SK-N-SH treated with all-trans-retinoic acid at 6 μM for 48 hours (cell line): ENCODE measurements at regions not wholly inside any gene's neighbourhood (a gene's known extent, or its start where the extent isn't known, plus 50 kb on each side); places are given as distances from the start of the nearest gene placed in this dataset.

ENCODE experiments used
- ATAC-seq: fragments of 200-7000 bp; cut with Tn5 transposase; 3 replicates; pipeline ENCODE4 v1.9.1; 2020; ENCODE audit warnings: mild to moderate bottlenecking, moderate library complexity
- ARNTL ChIP-seq: fragments of 450-650 bp; formaldehyde crosslinking; IDR thresholded peaks from 2 replicates; pipeline ENCODE4 v1.5.0; 2020; ENCODE audit warnings: low read depth, mild to moderate bottlenecking, moderate library complexity, borderline replicate concordance
- BACH2 ChIP-seq: fragments of 250-450 bp; sonication (Bioruptor Pico); IDR thresholded peaks from 2 replicates; pipeline ENCODE4 v1.9.0; 2021; ENCODE audit warnings: mild to moderate bottlenecking, borderline replicate concordance
- ESRRG ChIP-seq: fragments of 250-450 bp; sonication (Bioruptor Pico); IDR thresholded peaks from 2 replicates; pipeline ENCODE4 v1.6.1; 2021; ENCODE audit warnings: mild to moderate bottlenecking
- GLIS3 ChIP-seq: fragments of 250-450 bp; sonication (Bioruptor Pico); IDR thresholded peaks from 2 replicates; pipeline ENCODE4 v1.5.0; 2020; ENCODE audit warnings: mild to moderate bottlenecking, moderate library complexity
- ISL1 ChIP-seq: fragments of 250-450 bp; sonication (Bioruptor Pico); IDR thresholded peaks from 2 replicates; pipeline ENCODE4 v2.1.2; 2022; ENCODE audit warnings: mild to moderate bottlenecking, moderate library complexity
- PPARA ChIP-seq: fragments of 250-450 bp; sonication (Bioruptor Pico); IDR thresholded peaks from 2 replicates; pipeline ENCODE4 v1.5.0; 2020; ENCODE audit warnings: mild to moderate bottlenecking, borderline replicate concordance
- RARB ChIP-seq: fragments of 250-450 bp; sonication (Bioruptor Pico); IDR thresholded peaks from 2 replicates; pipeline ENCODE4 v1.8.0; 2021; ENCODE audit warnings: mild to moderate bottlenecking, moderate library complexity
- TCF4 ChIP-seq: fragments of 250-450 bp; sonication (Bioruptor Pico); IDR thresholded peaks from 2 replicates; pipeline ENCODE4 v1.8.0; 2021; ENCODE audit warnings: mild to moderate bottlenecking, moderate library complexity, borderline replicate concordance
- TOX ChIP-seq: fragments of 250-450 bp; sonication (Bioruptor Pico); IDR thresholded peaks from 2 replicates; pipeline ENCODE4 v1.8.0; 2021; ENCODE audit warnings: mild to moderate bottlenecking, moderate library complexity, borderline replicate concordance
- ZC3H10 ChIP-seq: fragments of 250-450 bp; sonication (Bioruptor Pico); IDR thresholded peaks from 2 replicates; pipeline ENCODE4 v1.5.1; 2021; ENCODE audit warnings: mild to moderate bottlenecking, moderate library complexity
- ZFP3 ChIP-seq: fragments of 250-450 bp; sonication (Bioruptor Pico); IDR thresholded peaks from 2 replicates; pipeline ENCODE4 v1.5.0; 2020; ENCODE audit warnings: mild to moderate bottlenecking, moderate library complexity
- ZNF565 ChIP-seq: fragments of 450-650 bp; formaldehyde crosslinking; conservative IDR thresholded peaks from 2 replicates; pipeline ENCODE4 v1.5.0; 2020; ENCODE audit warnings: low read depth, mild to moderate bottlenecking, moderate library complexity
- ZNF70 ChIP-seq: fragments of 450-650 bp; formaldehyde crosslinking; IDR thresholded peaks from 2 replicates; pipeline ENCODE4 v1.5.0; 2020; ENCODE audit warnings: mild to moderate bottlenecking, moderate library complexity
- ZNF8 ChIP-seq: fragments of 450-650 bp; formaldehyde crosslinking; IDR thresholded peaks from 2 replicates; pipeline ENCODE4 v1.5.0; 2020; ENCODE audit warnings: mild to moderate bottlenecking, moderate library complexity
- TF ChIP-seq, protein P1 (sequence below): fragments of 250-450 bp; sonication (Bioruptor Pico); IDR thresholded peaks from 2 replicates; pipeline ENCODE4 v1.8.0; 2021; ENCODE audit warnings: low read depth, mild to moderate bottlenecking, moderate library complexity, borderline replicate concordance
- TF ChIP-seq, protein P2 (sequence below): fragments of 250-450 bp; sonication (Bioruptor Pico); IDR thresholded peaks from 2 replicates; pipeline ENCODE4 v1.5.0; 2020; ENCODE audit warnings: mild to moderate bottlenecking, moderate library complexity
- TF ChIP-seq, protein P3 (sequence below): fragments of 250-450 bp; sonication (Bioruptor Pico); IDR thresholded peaks from 2 replicates; pipeline ENCODE4 v1.8.0; 2020; ENCODE audit warnings: mild to moderate bottlenecking, moderate library complexity, borderline replicate concordance
- TF ChIP-seq, protein P4 (sequence below): fragments of 250-450 bp; sonication (Bioruptor Pico); IDR thresholded peaks from 2 replicates; pipeline ENCODE4 v1.5.1; 2020; ENCODE audit warnings: low read depth, mild to moderate bottlenecking, moderate library complexity

DNA sequence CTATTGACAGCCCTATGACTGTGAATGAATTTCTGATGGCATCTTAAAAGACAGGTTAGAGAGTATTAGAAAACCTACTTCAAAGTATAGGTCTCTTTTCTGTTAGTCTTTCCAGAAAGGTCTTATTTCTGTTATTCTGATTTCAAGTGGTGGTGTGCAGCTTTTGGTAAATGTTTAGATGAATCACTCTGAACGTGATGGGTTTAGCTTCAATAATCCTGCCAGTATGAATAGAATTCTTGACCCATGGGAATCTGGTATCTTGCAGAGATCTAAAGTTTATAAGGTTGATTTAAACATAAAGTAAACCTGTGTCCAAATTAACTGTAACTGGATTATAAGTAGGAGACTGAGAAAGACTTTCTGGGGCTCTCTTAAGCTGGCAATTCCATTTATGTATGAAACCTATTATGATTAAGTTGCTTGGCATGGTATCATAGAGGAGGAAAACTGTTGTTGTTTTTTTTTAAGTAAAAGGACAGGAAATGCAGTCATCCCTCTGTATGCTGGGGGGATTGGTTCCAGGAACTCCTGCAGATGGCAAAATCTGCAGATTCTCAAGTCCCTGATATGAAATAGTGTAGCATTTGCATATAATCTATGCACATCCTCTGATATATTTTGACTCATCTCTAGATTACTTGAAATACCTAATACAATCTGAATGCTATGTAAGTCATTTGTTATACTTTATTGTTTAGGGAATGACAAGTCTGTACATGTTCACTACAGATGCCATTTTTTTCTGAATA, 77.0 kb upstream of the ADAMTS19 start:
- ATAC-seq: no peak
- TF ChIP-seq TCF4 (CRISPR knock-in tag): no peak
- TF ChIP-seq BACH2 (CRISPR knock-in tag): no peak
- TF ChIP-seq RARB (CRISPR knock-in tag): no peak
- no peak for TF ChIP-seq ZNF70 (CRISPR knock-in tag)
- TF ChIP-seq, protein P1, sequence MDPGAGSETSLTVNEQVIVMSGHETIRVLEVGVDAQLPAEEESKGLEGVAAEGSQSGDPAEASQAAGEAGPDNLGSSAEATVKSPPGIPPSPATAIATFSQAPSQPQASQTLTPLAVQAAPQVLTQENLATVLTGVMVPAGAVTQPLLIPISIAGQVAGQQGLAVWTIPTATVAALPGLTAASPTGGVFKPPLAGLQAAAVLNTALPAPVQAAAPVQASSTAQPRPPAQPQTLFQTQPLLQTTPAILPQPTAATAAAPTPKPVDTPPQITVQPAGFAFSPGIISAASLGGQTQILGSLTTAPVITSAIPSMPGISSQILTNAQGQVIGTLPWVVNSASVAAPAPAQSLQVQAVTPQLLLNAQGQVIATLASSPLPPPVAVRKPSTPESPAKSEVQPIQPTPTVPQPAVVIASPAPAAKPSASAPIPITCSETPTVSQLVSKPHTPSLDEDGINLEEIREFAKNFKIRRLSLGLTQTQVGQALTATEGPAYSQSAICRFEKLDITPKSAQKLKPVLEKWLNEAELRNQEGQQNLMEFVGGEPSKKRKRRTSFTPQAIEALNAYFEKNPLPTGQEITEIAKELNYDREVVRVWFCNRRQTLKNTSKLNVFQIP: no peak
- TF ChIP-seq ISL1: no peak
- no peak for TF ChIP-seq ZC3H10
- TF ChIP-seq TOX (CRISPR knock-in tag): no peak
- TF ChIP-seq, protein P2, sequence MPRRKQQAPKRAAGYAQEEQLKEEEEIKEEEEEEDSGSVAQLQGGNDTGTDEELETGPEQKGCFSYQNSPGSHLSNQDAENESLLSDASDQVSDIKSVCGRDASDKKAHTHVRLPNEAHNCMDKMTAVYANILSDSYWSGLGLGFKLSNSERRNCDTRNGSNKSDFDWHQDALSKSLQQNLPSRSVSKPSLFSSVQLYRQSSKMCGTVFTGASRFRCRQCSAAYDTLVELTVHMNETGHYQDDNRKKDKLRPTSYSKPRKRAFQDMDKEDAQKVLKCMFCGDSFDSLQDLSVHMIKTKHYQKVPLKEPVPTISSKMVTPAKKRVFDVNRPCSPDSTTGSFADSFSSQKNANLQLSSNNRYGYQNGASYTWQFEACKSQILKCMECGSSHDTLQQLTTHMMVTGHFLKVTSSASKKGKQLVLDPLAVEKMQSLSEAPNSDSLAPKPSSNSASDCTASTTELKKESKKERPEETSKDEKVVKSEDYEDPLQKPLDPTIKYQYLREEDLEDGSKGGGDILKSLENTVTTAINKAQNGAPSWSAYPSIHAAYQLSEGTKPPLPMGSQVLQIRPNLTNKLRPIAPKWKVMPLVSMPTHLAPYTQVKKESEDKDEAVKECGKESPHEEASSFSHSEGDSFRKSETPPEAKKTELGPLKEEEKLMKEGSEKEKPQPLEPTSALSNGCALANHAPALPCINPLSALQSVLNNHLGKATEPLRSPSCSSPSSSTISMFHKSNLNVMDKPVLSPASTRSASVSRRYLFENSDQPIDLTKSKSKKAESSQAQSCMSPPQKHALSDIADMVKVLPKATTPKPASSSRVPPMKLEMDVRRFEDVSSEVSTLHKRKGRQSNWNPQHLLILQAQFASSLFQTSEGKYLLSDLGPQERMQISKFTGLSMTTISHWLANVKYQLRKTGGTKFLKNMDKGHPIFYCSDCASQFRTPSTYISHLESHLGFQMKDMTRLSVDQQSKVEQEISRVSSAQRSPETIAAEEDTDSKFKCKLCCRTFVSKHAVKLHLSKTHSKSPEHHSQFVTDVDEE (CRISPR knock-in tag): no peak
- no peak for TF ChIP-seq ARNTL
- TF ChIP-seq ZNF565 (CRISPR knock-in tag): no peak
- TF ChIP-seq, protein P3, sequence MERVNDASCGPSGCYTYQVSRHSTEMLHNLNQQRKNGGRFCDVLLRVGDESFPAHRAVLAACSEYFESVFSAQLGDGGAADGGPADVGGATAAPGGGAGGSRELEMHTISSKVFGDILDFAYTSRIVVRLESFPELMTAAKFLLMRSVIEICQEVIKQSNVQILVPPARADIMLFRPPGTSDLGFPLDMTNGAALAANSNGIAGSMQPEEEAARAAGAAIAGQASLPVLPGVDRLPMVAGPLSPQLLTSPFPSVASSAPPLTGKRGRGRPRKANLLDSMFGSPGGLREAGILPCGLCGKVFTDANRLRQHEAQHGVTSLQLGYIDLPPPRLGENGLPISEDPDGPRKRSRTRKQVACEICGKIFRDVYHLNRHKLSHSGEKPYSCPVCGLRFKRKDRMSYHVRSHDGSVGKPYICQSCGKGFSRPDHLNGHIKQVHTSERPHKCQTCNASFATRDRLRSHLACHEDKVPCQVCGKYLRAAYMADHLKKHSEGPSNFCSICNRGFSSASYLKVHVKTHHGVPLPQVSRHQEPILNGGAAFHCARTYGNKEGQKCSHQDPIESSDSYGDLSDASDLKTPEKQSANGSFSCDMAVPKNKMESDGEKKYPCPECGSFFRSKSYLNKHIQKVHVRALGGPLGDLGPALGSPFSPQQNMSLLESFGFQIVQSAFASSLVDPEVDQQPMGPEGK (CRISPR knock-in tag): no peak
- no peak for TF ChIP-seq GLIS3 (CRISPR knock-in tag)
- TF ChIP-seq ZNF8 (CRISPR knock-in tag): no peak
- TF ChIP-seq, all 23 proteins: peak for 0

DNA sequence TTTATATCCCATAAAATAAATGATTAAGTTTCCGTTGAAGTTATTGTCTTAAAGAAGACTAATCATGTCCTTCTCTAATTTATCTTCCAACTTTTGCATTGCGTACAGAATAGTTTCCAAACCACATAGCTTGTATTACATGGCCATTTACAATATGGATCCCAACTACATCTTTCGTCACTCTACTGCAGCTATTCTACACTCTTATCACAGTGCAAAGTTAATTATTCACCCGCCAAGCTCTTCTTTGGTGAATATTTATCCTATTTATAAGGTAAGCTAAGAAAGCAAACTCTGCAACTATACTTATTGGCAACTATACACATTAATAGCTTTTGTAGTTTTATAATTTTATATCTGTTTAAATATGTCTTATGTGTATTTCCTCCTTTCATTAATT, 75.9 kb upstream of the ADAMTS19 start:
- ATAC-seq: no peak
- TF ChIP-seq, protein P1: no peak
- TF ChIP-seq ZNF70 (CRISPR knock-in tag) (no peak), ESRRG (no peak), ZC3H10 (no peak), PPARA (CRISPR knock-in tag) (no peak), ISL1 (no peak)

DNA sequence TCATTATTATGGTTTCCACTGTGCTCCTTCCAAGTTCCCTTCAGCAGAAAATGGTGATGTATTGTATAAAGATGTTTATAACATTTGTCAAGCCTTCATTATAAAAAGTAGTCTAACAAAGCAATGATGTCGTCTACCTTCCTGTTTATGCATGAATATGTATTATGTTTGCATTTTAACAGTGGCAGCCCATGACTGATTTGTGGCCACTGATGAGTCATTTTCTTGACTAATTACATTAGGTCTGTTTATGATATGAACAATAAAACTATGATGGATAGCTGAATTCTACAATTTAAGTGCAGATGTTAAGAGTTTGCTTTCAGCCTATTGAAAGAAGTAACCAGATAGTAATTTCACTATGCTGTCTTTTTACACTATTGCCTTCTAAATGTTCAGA, 75.4 kb upstream of the ADAMTS19 start:
- TF ChIP-seq ZFP3 (CRISPR knock-in tag) (no peak), BACH2 (CRISPR knock-in tag) (no peak), ZNF70 (CRISPR knock-in tag) (no peak), ZNF8 (CRISPR knock-in tag) (no peak)
- TF ChIP-seq, protein P1: no peak
- TF ChIP-seq, protein P4, sequence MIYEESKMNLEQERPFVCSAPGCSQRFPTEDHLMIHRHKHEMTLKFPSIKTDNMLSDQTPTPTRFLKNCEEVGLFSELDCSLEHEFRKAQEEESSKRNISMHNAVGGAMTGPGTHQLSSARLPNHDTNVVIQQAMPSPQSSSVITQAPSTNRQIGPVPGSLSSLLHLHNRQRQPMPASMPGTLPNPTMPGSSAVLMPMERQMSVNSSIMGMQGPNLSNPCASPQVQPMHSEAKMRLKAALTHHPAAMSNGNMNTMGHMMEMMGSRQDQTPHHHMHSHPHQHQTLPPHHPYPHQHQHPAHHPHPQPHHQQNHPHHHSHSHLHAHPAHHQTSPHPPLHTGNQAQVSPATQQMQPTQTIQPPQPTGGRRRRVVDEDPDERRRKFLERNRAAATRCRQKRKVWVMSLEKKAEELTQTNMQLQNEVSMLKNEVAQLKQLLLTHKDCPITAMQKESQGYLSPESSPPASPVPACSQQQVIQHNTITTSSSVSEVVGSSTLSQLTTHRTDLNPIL (CRISPR knock-in tag): no peak
- no peak for ATAC-seq
